CD14-positive monocyte (primary cell): ENCODE measurements at regions not wholly inside any gene's neighbourhood (a gene's known extent, or its start where the extent isn't known, plus 50 kb on each side); places are given as distances from the start of the nearest gene placed in this dataset.

Experiments
- DNase-seq, 3 donors: peaks; one replicate each; pipeline ENCODE4 v3.0.0-alpha.2; 2011 to 2022
- H2AFZ ChIP-seq: 2 replicates; pipeline ENCODE4 v1.6.0; 2012; ENCODE audit warnings: mild to moderate bottlenecking, low read depth, low read length, inconsistent platforms; ENCODE audit not compliant: insufficient read depth, poor library complexity, severe bottlenecking
- H3K27ac ChIP-seq, 2 donors: 1 replicate in 1 of 2; 2 replicates in 1 of 2; pipeline ENCODE4 v1.5.1; 2012 to 2013; ENCODE audit warnings: low read length in 2 of 2, control low read depth in 1 of 2, inconsistent platforms in 1 of 2, low read depth in 1 of 2, mild to moderate bottlenecking in 1 of 2
- H3K27me3 ChIP-seq, 2 donors: one replicate each; pipeline versions ENCODE4 v1.6.0 to v1.6.1; 2011 to 2013; ENCODE audit warnings: low read length in 2 of 2; ENCODE audit not compliant: control insufficient read depth in 2 of 2, insufficient read depth in 2 of 2
- H3K36me3 ChIP-seq, 2 donors: replicated peaks in 1 of 2; 1 replicate in 1 of 2; 2 replicates in 1 of 2; pipeline versions ENCODE4 v1.5.1 to v1.6.1; 2012 to 2013; ENCODE audit warnings: low read length in 2 of 2, control low read depth in 1 of 2, inconsistent platforms in 1 of 2, mild to moderate bottlenecking in 1 of 2; ENCODE audit not compliant: insufficient read depth in 2 of 2, control insufficient read depth in 1 of 2
- H3K4me1 ChIP-seq, 2 donors: 1 replicate in 1 of 2; 2 replicates in 1 of 2; pipeline versions ENCODE4 v1.5.1 to v1.6.1; 2012 to 2013; ENCODE audit warnings: low read length in 2 of 2, control low read depth in 1 of 2, inconsistent platforms in 1 of 2, mild to moderate bottlenecking in 1 of 2, moderate library complexity in 1 of 2; ENCODE audit not compliant: insufficient read depth in 2 of 2, control insufficient read depth in 1 of 2
- H3K4me2 ChIP-seq: replicated peaks from 2 replicates; pipeline ENCODE3; 2012; ENCODE audit warnings: low read length, moderate library complexity, mild to moderate bottlenecking; ENCODE audit not compliant: poor library complexity, severe bottlenecking; ENCODE audit errors: extremely low read depth
- H3K4me3 ChIP-seq, 3 experiments: fragments of 200-600 bp in 1 of 3; sonication (generic) in 1 of 3; replicated peaks in 1 of 3; 1 replicate in 2 of 3; 2 replicates in 1 of 3; pipeline ENCODE4 v1.5.1; 2011 to 2013; ENCODE audit warnings: low read length in 3 of 3, mild to moderate bottlenecking in 3 of 3, control low read depth in 2 of 3, low read depth in 2 of 3, inconsistent platforms in 1 of 3, moderate library complexity in 1 of 3
- H3K79me2 ChIP-seq: 2 replicates; pipeline ENCODE4 v1.6.0; 2012; ENCODE audit warnings: mild to moderate bottlenecking, control low read depth, inconsistent platforms, low read length, moderate library complexity; ENCODE audit not compliant: insufficient read depth
- H3K9ac ChIP-seq: 2 replicates; pipeline ENCODE4 v1.6.0; 2017; ENCODE audit warnings: low read length, mild to moderate bottlenecking; ENCODE audit not compliant: insufficient read depth, poor library complexity, severe bottlenecking
- H3K9me3 ChIP-seq, 2 donors: replicated peaks in 1 of 2; 1 replicate in 1 of 2; 2 replicates in 1 of 2; pipeline versions ENCODE4 v1.5.1 to v1.6.1; 2012 to 2013; ENCODE audit warnings: low read length in 2 of 2, control low read depth in 1 of 2; ENCODE audit not compliant: control insufficient read depth in 1 of 2, insufficient read depth in 1 of 2
- H4K20me1 ChIP-seq: 2 replicates; pipeline ENCODE4 v1.6.0; 2012; ENCODE audit warnings: mild to moderate bottlenecking, low read length, control low read depth, moderate library complexity; ENCODE audit not compliant: insufficient read depth
- H3K27ac Mint-ChIP-seq, 7 donors: one replicate each; pipeline ENCODE4 v1.8.0; 2020; ENCODE audit warnings: mild to moderate bottlenecking in 7 of 7, mixed read lengths in 7 of 7, moderate library complexity in 6 of 7, inconsistent platforms in 2 of 7
- H3K27me3 Mint-ChIP-seq, 3 donors: one replicate each; pipeline ENCODE4 v1.8.0; 2021 to 2022; ENCODE audit warnings: low read depth in 3 of 3, mild to moderate bottlenecking in 3 of 3, mixed read lengths in 3 of 3, moderate library complexity in 3 of 3, inconsistent platforms in 1 of 3
- H3K36me3 Mint-ChIP-seq, 2 donors: one replicate each; pipeline ENCODE4 v1.8.0; 2020; ENCODE audit warnings: mixed read lengths in 2 of 2, inconsistent platforms in 1 of 2, mild to moderate bottlenecking in 1 of 2
- H3K4me1 Mint-ChIP-seq: one replicate; pipeline ENCODE4 v1.8.0; 2020; ENCODE audit warnings: mild to moderate bottlenecking, mixed read lengths
- H3K4me3 Mint-ChIP-seq, 2 donors: one replicate each; pipeline ENCODE4 v1.8.0; 2020; ENCODE audit warnings: mild to moderate bottlenecking in 2 of 2, mixed read lengths in 2 of 2, moderate library complexity in 1 of 2
- H3K9me3 Mint-ChIP-seq, 7 donors: one replicate each; pipeline ENCODE4 v1.8.0; 2020 to 2022; ENCODE audit warnings: mixed read lengths in 7 of 7, mild to moderate bottlenecking in 6 of 7, moderate library complexity in 6 of 7, inconsistent platforms in 2 of 7
- WGBS: methylation state at CpG from one replicate; pipeline ENCODE4 v1.1.5; 2013; ENCODE audit warnings: missing lambda C conversion rate; ENCODE audit not compliant: insufficient coverage; 5-methylcytosine and 5-hydroxymethylcytosine counted together
- intact Hi-C, 2 donors: fragments of 100-400 bp; cut with micrococcal nuclease; formaldehyde crosslinking; loops; one replicate each; pipeline versions ENCODE4 v1.15.0 to v1.15.1; 2023
- TF ChIP-seq, protein P1 (sequence below): fragments of 200-600 bp; IDR thresholded peaks from one replicate; pipeline ENCODE4 v1.8.0; 2022; ENCODE audit warnings: antibody characterized with exemption, mild to moderate bottlenecking

DNA sequence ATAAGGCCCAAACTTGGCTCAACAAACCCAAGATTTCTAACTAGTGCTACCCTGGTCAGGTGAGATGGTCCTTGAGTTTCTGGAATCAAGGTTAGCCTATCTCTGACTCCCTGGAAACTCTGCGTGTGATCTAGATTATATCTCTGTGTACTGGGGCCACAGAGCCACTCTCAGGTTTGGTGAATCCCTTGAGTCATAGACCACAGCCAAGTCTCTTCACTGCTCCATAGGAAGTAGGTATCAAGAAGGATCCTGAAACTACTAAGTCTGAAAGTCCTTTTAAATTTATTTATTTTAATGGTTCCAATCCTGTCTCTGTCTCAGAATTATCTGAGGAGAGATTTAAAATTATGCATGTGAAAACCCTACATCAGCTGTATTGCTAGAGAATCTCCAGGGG is 99.1 kb downstream of the TUSC7 start:
- H3K27me3 Mint-ChIP-seq = no peaks in the 10 kb centered on the region

DNA sequence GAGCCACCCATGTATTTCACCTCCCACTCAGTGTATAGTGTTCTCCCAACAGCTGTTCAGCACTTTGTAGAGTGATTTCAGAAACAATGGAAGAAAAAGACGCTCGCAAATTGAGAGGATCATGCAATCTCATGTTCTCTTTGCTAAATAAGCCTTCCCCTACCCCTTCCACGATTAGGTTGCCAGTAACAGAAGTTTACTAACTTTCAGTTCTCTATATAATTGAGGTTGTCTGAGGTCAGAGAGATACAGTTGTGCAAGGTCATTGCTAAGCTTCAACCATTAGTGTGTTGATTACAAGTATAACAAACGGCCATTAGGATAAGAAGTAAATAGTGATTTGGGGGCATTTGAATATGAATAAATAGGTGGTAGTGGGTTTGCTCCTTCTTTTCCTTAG is 99.6 kb downstream of the TUSC7 start:
- peak overlapping the region in 1 of 2 donors; percentile 72 for H3K27ac ChIP-seq
- no peaks in the 10 kb centered on the region for H3K36me3 ChIP-seq
- H3K27ac Mint-ChIP-seq = peak overlapping the region; percentile 44 to 87 (median 80)
- peaks cover 2 to 16% (median 8%) of the 10 kb centered on the region in 7 donors for H3K9me3 Mint-ChIP-seq
- intact Hi-C loops = no loop called here
- H3K4me1 ChIP-seq = peaks cover 17% of the 10 kb centered on the region in 2 donors
- TF ChIP-seq, protein P1, sequence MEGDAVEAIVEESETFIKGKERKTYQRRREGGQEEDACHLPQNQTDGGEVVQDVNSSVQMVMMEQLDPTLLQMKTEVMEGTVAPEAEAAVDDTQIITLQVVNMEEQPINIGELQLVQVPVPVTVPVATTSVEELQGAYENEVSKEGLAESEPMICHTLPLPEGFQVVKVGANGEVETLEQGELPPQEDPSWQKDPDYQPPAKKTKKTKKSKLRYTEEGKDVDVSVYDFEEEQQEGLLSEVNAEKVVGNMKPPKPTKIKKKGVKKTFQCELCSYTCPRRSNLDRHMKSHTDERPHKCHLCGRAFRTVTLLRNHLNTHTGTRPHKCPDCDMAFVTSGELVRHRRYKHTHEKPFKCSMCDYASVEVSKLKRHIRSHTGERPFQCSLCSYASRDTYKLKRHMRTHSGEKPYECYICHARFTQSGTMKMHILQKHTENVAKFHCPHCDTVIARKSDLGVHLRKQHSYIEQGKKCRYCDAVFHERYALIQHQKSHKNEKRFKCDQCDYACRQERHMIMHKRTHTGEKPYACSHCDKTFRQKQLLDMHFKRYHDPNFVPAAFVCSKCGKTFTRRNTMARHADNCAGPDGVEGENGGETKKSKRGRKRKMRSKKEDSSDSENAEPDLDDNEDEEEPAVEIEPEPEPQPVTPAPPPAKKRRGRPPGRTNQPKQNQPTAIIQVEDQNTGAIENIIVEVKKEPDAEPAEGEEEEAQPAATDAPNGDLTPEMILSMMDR = no peak
- H3K4me3 ChIP-seq = peak overlapping the region in 1 of 3 experiments; percentile 46
- no CpG with 5 or more reads among the region's 4 CpGs for WGBS
- no peak overlapping the region for H2AFZ ChIP-seq
- no peaks in the 10 kb centered on the region for H3K9me3 ChIP-seq
- H3K4me2 ChIP-seq = peak overlapping the region; percentile 49
- peak; percentile 43 to 53 (median 50) for DNase-seq
- H3K27me3 ChIP-seq = no peaks in the 10 kb centered on the region
- peaks cover 0 to 6% of the 10 kb centered on the region in 2 donors for H3K36me3 Mint-ChIP-seq
- peak overlapping the region in 1 of 2 donors; percentile 49 for H3K4me3 Mint-ChIP-seq
- no peaks in the 10 kb centered on the region for H3K27me3 Mint-ChIP-seq
- H3K9ac ChIP-seq = no peak overlapping the region
- peaks cover 16% of the 10 kb centered on the region for H3K4me1 Mint-ChIP-seq
- no peaks in the 10 kb centered on the region for H4K20me1 ChIP-seq
- no peaks in the 10 kb centered on the region for H3K79me2 ChIP-seq

More for the DNA sequence above, 99.1 kb downstream of the TUSC7 start:
- intact Hi-C loops = no loop called here
- Mint-ChIP-seq H3K9me3 (peaks cover 2 to 16% (median 8%) of the 10 kb centered on the region in 7 donors), H3K4me1 (peaks cover 16% of the 10 kb centered on the region), H3K27ac (peak overlapping the region; percentile 44 to 87 (median 80)), H3K4me3 (peak overlapping the region in 1 of 2 donors; percentile 49), H3K36me3 (peaks cover 0 to 6% of the 10 kb centered on the region in 2 donors)
- Histone ChIP-seq H3K36me3 (no peaks in the 10 kb centered on the region), H3K9me3 (no peaks in the 10 kb centered on the region), H4K20me1 (no peaks in the 10 kb centered on the region), H3K4me2 (peak overlapping the region; percentile 49), H3K4me3 (peak overlapping the region in 1 of 3 experiments; percentile 46), H3K27ac (peak overlapping the region in 1 of 2 donors; percentile 72), H3K9ac (no peak overlapping the region), H3K79me2 (no peaks in the 10 kb centered on the region), H3K27me3 (no peaks in the 10 kb centered on the region), H2AFZ (no peak overlapping the region), H3K4me1 (peaks cover 17% of the 10 kb centered on the region in 2 donors)
- WGBS = no CpG with 5 or more reads among the region's 1 CpG
- TF ChIP-seq, protein P1 = no peak
- peak; percentile 16 to 47 (median 21) for DNase-seq
